Hepatocyte (in vitro differentiated cells): ENCODE measurements at regions not wholly inside any gene's neighbourhood (a gene's known extent, or its start where the extent isn't known, plus 50 kb on each side); places are given as distances from the start of the nearest gene placed in this dataset.

Experiments used
- DNase-seq: peaks from one replicate; pipeline ENCODE4 v3.0.0-alpha.2; 2016; ENCODE audit warnings: low spot score
- H2AFZ ChIP-seq: fragments of 200-600 bp; sonication (generic); 2 replicates; pipeline ENCODE4 v1.6.0; 2016; ENCODE audit warnings: antibody characterized with exemption, mild to moderate bottlenecking
- H3K27ac ChIP-seq: fragments of 200-600 bp; sonication (generic); 2 replicates; pipeline ENCODE4 v1.5.1; 2016; ENCODE audit warnings: mild to moderate bottlenecking
- H3K27me3 ChIP-seq: fragments of 200-600 bp; sonication (generic); 2 replicates; pipeline ENCODE4 v1.6.1; 2016
- H3K36me3 ChIP-seq: fragments of 200-600 bp; sonication (generic); replicated peaks from 2 replicates; pipeline ENCODE4 v1.5.1; 2016; ENCODE audit warnings: low read depth; ENCODE audit not compliant: insufficient read depth
- H3K4me1 ChIP-seq: fragments of 200-600 bp; sonication (generic); 2 replicates; pipeline ENCODE4 v1.5.1; 2016; ENCODE audit warnings: mild to moderate bottlenecking, moderate library complexity; ENCODE audit not compliant: insufficient read depth
- H3K4me2 ChIP-seq: fragments of 200-600 bp; sonication (generic); 2 replicates; pipeline ENCODE4 v1.6.0; 2016
- H3K4me3 ChIP-seq: fragments of 200-600 bp; sonication (generic); 2 replicates; pipeline ENCODE4 v1.5.1; 2016; ENCODE audit warnings: mild to moderate bottlenecking
- H3K79me2 ChIP-seq: fragments of 200-600 bp; sonication (generic); 2 replicates; pipeline ENCODE4 v1.6.0; 2017; ENCODE audit warnings: mild to moderate bottlenecking
- H3K9me2 ChIP-seq: fragments of 200-600 bp; sonication (generic); replicated peaks from 2 replicates; pipeline ENCODE4 v1.6.0; 2017; ENCODE audit warnings: mild to moderate bottlenecking; ENCODE audit not compliant: insufficient read depth
- H3K9me3 ChIP-seq: fragments of 200-600 bp; sonication (generic); 2 replicates; pipeline ENCODE4 v1.5.1; 2016; ENCODE audit warnings: low read depth, mild to moderate bottlenecking
- H4K20me1 ChIP-seq: fragments of 200-600 bp; sonication (generic); 2 replicates; pipeline ENCODE4 v1.6.0; 2016; ENCODE audit warnings: mild to moderate bottlenecking; ENCODE audit not compliant: insufficient read depth, poor library complexity, severe bottlenecking
- EZH2 ChIP-seq: fragments of 200-600 bp; sonication (generic); IDR thresholded peaks from 2 replicates; pipeline ENCODE4 v1.6.1; 2016; ENCODE audit warnings: antibody characterized with exemption, mild to moderate bottlenecking, borderline replicate concordance
- EZH2phosphoT487 ChIP-seq: fragments of 200-600 bp; sonication (generic); IDR thresholded peaks from one replicate; pipeline ENCODE4 v1.6.1; 2018; ENCODE audit warnings: antibody characterized with exemption, mild to moderate bottlenecking, low read depth, moderate library complexity; ENCODE audit not compliant: unreplicated experiment, severe bottlenecking
- WGBS: methylation state at CpG from one replicate; pipeline ENCODE4 v1.1.6; 2016; ENCODE audit warnings: low lambda C conversion rate; ENCODE audit errors: missing lambda C conversion rate; 5-methylcytosine and 5-hydroxymethylcytosine counted together
- TF ChIP-seq, protein P1 (sequence below): fragments of 200-600 bp; sonication (generic); IDR thresholded peaks from 2 replicates; pipeline ENCODE4 v1.5.1; 2016; ENCODE audit warnings: antibody characterized with exemption, mild to moderate bottlenecking; ENCODE audit not compliant: poor library complexity

DNA sequence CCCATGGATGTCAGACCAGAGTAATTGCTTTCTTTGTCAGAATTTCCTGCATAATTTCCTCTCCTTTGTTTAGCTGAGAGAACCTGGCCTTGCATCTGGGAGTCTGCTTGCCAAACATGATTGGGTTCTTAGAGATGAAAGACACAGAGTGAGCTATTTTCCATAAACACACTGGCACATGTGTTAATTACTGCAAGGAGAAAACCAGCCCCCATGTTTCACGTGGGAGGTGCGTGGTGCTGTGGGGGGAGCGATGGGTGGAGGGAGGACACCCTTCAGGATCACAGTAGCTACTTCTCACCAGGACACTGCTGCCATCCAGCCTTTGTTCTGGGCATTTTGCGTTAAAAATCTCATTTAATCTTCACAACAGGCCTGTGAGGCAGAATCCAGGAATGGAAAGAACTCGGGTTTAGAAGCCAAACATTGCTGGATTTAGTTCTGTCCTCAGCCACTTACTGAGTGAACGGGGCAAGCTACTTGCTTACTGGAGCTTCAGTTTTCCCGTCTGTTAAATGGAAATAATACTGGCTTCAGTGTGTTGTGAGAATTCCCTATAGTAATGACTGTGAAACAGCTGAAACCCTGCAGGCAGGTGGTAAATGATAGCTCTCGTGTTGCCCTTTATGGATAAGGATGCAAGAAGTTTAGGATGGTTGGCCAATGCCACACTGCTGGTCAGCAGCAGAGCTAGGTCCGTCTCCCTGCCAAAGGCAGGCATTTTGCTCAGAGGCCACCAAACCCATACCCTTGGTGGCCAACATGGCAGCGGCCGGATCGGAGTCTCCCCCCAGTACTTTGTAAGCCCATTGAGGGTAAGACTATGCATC, 100.1 kb upstream of the ASAP2 start:
- 84% methylated on average over 12 of the region's 12 CpGs for WGBS

DNA sequence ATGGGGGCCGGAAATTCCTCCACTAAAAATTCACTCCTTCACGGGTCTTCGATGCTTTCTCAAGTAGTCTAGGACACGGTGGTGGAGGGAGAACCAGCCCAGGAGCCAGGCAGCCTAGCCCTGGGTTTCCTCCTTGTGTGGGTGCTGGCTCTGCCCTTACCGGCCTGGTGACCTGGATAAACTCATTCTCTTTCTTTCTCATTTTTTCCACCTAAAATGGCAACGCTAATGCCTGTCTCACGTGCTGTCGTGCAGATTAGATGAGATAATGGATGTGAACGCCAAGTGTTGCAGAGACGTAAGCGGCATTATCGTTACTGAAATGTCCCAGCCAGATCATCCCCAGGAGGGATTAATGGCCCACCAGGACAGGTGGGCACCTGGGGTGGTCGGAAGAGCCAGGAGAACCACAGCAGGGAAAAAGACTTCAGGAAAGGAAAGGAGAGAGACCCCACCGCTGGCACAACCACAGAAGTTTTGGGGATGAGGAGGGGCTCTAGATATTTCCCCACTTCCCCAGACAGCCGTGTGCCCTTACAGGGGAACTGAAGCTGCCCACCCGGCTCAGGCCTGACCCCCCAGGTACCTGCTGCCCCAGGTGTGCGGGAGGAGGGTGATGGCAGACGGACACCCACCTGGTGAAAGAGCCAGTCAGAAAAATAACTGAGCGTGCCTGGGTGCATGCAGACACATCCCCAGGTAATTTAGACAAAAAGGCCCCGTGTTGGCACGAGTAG, 100.8 kb upstream of the ASAP2 start:
- no peaks in the 10 kb centered on the region for H3K36me3 ChIP-seq
- no peak overlapping the region for H3K4me2 ChIP-seq
- H2AFZ ChIP-seq, result no peak overlapping the region
- H3K4me1 ChIP-seq, result peaks cover 3% of the 10 kb centered on the region
- no peak for DNase-seq
- H3K9me3 ChIP-seq, result no peaks in the 10 kb centered on the region
- TF ChIP-seq EZH2, result no peak
- no peak for TF ChIP-seq EZH2phosphoT487
- TF ChIP-seq, protein P1, sequence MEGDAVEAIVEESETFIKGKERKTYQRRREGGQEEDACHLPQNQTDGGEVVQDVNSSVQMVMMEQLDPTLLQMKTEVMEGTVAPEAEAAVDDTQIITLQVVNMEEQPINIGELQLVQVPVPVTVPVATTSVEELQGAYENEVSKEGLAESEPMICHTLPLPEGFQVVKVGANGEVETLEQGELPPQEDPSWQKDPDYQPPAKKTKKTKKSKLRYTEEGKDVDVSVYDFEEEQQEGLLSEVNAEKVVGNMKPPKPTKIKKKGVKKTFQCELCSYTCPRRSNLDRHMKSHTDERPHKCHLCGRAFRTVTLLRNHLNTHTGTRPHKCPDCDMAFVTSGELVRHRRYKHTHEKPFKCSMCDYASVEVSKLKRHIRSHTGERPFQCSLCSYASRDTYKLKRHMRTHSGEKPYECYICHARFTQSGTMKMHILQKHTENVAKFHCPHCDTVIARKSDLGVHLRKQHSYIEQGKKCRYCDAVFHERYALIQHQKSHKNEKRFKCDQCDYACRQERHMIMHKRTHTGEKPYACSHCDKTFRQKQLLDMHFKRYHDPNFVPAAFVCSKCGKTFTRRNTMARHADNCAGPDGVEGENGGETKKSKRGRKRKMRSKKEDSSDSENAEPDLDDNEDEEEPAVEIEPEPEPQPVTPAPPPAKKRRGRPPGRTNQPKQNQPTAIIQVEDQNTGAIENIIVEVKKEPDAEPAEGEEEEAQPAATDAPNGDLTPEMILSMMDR, result no peak
- no peaks in the 10 kb centered on the region for H3K79me2 ChIP-seq
- H3K4me3 ChIP-seq, result no peak overlapping the region
- no peaks in the 10 kb centered on the region for H3K9me2 ChIP-seq
- no peaks in the 10 kb centered on the region for H4K20me1 ChIP-seq
- H3K27me3 ChIP-seq, result no peaks in the 10 kb centered on the region
- WGBS, result 89% methylated on average over 21 of the region's 21 CpGs
- no peak overlapping the region for H3K27ac ChIP-seq

More for the DNA sequence above, 100.1 kb upstream of the ASAP2 start:
- H3K27me3 ChIP-seq, result no peaks in the 10 kb centered on the region
- H3K27ac ChIP-seq, result no peak overlapping the region
- no peak for DNase-seq
- TF ChIP-seq EZH2, result no peak
- no peak for TF ChIP-seq EZH2phosphoT487
- TF ChIP-seq, protein P1, result no peak
- H3K36me3 ChIP-seq, result no peaks in the 10 kb centered on the region
- no peak overlapping the region for H2AFZ ChIP-seq
- H3K9me2 ChIP-seq, result no peaks in the 10 kb centered on the region
- H3K4me3 ChIP-seq, result no peak overlapping the region
- H4K20me1 ChIP-seq, result no peaks in the 10 kb centered on the region
- H3K4me1 ChIP-seq, result peaks cover 3% of the 10 kb centered on the region
- H3K9me3 ChIP-seq, result no peaks in the 10 kb centered on the region
- H3K4me2 ChIP-seq, result no peak overlapping the region
- H3K79me2 ChIP-seq, result no peaks in the 10 kb centered on the region

DNA sequence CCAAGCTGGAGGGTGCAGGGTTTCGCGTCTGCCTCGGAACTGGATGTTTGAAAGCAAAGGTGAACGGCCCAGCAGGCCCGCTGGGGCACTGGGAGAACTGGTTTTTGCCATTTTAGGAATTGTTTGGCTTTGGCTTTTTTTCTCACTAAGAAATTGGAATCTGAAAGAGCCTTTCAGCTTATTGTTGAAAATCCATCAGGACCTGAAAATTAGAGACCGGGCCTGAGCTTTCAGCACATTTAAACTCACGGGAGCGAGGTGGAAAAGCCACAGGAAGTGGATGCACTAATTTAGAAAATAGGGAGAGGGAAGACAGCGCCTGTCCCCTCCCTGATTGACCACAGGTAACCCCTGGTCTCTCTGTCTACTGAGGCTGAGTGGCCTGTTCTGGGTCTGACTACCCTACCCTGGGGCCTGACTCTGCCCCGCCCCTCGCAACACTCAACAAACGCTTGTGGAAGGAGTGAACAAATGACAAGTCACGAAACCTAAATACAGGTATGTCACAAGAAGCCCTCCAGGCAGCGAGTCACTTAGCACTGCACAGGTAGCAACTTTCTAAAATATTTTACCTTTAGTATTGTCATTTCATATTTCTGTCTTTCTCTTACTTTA, 100.3 kb upstream of the MBOAT2 start:
- Histone ChIP-seq H3K27me3 (no peaks in the 10 kb centered on the region), H3K9me2 (no peaks in the 10 kb centered on the region), H3K9me3 (no peaks in the 10 kb centered on the region), H4K20me1 (no peaks in the 10 kb centered on the region), H3K36me3 (no peaks in the 10 kb centered on the region), H3K4me2 (peak overlapping the region; percentile 26), H3K4me1 (peaks cover 3% of the 10 kb centered on the region), H3K27ac (peak overlapping the region; percentile 48), H3K4me3 (no peak overlapping the region), H3K79me2 (no peaks in the 10 kb centered on the region), H2AFZ (no peak overlapping the region)
- no peak for TF ChIP-seq EZH2phosphoT487
- 83% methylated on average over 14 of the region's 14 CpGs for WGBS
- no peak for DNase-seq
